ENCODE measurements at regions not wholly inside any gene's neighbourhood (a gene's known extent, or its start where the extent isn't known, plus 50 kb on each side); places are given as distances from the start of the nearest gene placed in this dataset.
"Not testable (repeated sequence)": the region's sequence is repeated elsewhere in the genome, so short reads cannot be mapped to it uniquely, and the experiment has no call there.

DNA sequence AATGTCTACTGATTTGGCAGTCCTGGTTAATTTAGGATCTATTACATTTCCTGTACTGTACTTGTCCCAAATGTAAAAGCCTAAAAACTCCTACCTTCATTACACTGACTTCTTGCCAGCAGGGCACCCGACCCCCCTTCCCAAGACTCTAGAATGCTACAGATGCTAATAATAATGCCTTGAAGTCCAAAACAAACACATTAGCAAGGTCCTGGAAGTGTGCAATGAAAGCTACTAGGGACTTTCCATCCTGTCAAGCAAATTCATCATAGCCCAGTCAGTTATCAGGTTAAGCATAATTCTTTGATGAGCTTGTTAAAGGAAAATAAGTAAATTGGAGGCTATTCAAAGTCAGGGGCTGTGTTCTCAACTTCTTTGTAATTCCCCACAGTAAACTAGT lies 115.3 kb upstream of the RBBP8 start:
- Histone ChIP-seq H3K4me1 (ENCODE audit: control insufficient read depth in 3 of 3, insufficient read depth in 2 of 3, low read depth in 1 of 3, low read length in 2 of 3) (peaks cover 3 to 16% (median 4%) of the 10 kb centered on the region in 3 donors), H3K36me3 (ENCODE audit: control insufficient read depth in 3 of 3, insufficient read depth in 2 of 3, low read depth in 1 of 3, low read length in 3 of 3) (peaks cover 0 to 5% (median 0%) of the 10 kb centered on the region in 3 donors), H3K4me3 (ENCODE audit: low read depth in 1 of 3, low read length in 3 of 3) (no peak overlapping the region), H3K9me3 (ENCODE audit: control insufficient read depth in 2 of 2, insufficient read depth in 1 of 2, low read depth in 1 of 2, low read length in 1 of 2) (no peaks in the 10 kb centered on the region), H3K27ac (ENCODE audit: low read depth in 1 of 3, low read length in 2 of 3) (peak overlapping the region in 2 of 3 donors; percentile 9 to 62), H3K27me3 (ENCODE audit: control insufficient read depth in 3 of 3, insufficient read depth in 3 of 3, low read length in 3 of 3) (peaks cover 0 to 3% (median 0%) of the 10 kb centered on the region in 3 donors)
- no peak for DNase-seq
- no peak for FAIRE-seq
- WGBS, 3 donors, result 14 to 40% (median 22%) methylated on average over 1 of the region's 1 CpG

DNA sequence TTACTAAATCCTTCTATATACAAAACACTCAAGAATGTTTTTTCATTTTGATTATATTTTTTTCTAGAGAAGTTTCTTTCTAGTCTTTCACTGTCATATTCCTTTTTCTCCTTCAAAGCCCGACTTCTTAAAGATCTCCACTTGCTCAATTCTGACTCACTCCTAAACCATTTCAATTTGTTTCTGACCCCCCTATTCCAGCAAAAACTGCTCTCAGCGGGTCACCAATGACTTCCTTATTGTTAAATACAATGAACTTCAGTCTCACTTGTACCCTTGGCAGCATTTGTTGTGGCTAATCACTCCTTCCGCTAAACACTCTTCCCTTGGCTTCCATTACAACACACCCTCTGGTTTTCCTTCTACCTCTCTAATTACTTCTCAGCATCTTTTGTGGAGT lies 111.1 kb upstream of the RBBP8 start:
- H3K36me3 ChIP-seq (ENCODE audit: control insufficient read depth in 3 of 3, insufficient read depth in 2 of 3, low read depth in 1 of 3, low read length in 3 of 3), result peaks cover 0 to 2% (median 0%) of the 10 kb centered on the region in 3 donors
- FAIRE-seq (no peak), DNase-seq (peak in 1 of 2 donors; percentile 66)
- no peaks in the 10 kb centered on the region for H3K9me3 ChIP-seq (ENCODE audit: control insufficient read depth in 2 of 2, insufficient read depth in 1 of 2, low read depth in 1 of 2, low read length in 1 of 2)
- no peak overlapping the region for H3K4me3 ChIP-seq (ENCODE audit: low read depth in 1 of 3, low read length in 3 of 3)
- no peaks in the 10 kb centered on the region for H3K27me3 ChIP-seq (ENCODE audit: control insufficient read depth in 3 of 3, insufficient read depth in 3 of 3, low read length in 3 of 3)
- WGBS, 3 donors, result 16 to 36% (median 23%) methylated on average over 3 of the region's 3 CpGs
- peaks cover 3 to 9% (median 4%) of the 10 kb centered on the region in 3 donors for H3K4me1 ChIP-seq (ENCODE audit: control insufficient read depth in 3 of 3, insufficient read depth in 2 of 3, low read depth in 1 of 3, low read length in 2 of 3)
- H3K27ac ChIP-seq (ENCODE audit: low read depth in 1 of 3, low read length in 2 of 3), result no peak overlapping the region

DNA sequence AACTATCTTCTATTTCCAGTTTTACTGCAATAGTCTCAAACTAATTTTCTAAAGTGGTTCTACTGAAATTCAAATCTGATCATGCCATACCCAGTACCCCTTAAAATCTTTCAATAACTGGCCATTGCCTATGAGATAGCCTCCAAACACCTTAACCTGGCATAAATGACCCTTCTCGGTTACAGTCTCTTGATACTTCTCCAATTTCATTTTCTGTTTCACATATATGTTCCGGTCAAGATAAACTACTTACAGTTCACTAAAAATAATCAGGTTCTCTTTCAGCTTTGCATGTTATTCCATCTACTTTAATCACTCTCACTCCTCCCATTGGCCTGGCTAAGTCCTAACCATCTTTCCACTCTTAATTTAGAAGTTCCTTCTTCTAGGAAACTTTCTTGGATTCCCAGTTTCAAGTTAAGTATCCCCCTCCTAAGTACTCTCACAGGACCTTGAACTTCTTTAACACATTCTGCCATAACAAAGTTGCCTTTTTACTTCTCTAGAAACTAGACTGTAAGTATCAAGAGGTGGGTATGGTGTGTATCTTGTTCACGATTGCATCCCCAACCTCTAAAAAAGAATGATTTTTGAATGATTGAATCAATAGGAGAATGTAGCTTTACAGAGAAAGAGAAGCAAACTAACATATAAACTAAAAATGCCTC lies 110.2 kb upstream of the RBBP8 start:
- no peaks in the 10 kb centered on the region for H3K9me3 ChIP-seq (ENCODE audit: control insufficient read depth in 2 of 2, insufficient read depth in 1 of 2, low read depth in 1 of 2, low read length in 1 of 2)
- no peak overlapping the region for H3K27ac ChIP-seq (ENCODE audit: low read depth in 1 of 3, low read length in 2 of 3)
- H3K27me3 ChIP-seq (ENCODE audit: control insufficient read depth in 3 of 3, insufficient read depth in 3 of 3, low read length in 3 of 3), result no peaks in the 10 kb centered on the region
- WGBS, 3 donors, result 56 to 71% (median 64%) methylated on average over 3 of the region's 3 CpGs
- peaks cover 0 to 2% (median 0%) of the 10 kb centered on the region in 3 donors for H3K36me3 ChIP-seq (ENCODE audit: control insufficient read depth in 3 of 3, insufficient read depth in 2 of 3, low read depth in 1 of 3, low read length in 3 of 3)
- DNase-seq (no peak), FAIRE-seq (no peak)
- no peak overlapping the region for H3K4me3 ChIP-seq (ENCODE audit: low read depth in 1 of 3, low read length in 3 of 3)
- H3K4me1 ChIP-seq (ENCODE audit: control insufficient read depth in 3 of 3, insufficient read depth in 2 of 3, low read depth in 1 of 3, low read length in 2 of 3), result peaks cover 0 to 3% (median 2%) of the 10 kb centered on the region in 3 donors

DNA sequence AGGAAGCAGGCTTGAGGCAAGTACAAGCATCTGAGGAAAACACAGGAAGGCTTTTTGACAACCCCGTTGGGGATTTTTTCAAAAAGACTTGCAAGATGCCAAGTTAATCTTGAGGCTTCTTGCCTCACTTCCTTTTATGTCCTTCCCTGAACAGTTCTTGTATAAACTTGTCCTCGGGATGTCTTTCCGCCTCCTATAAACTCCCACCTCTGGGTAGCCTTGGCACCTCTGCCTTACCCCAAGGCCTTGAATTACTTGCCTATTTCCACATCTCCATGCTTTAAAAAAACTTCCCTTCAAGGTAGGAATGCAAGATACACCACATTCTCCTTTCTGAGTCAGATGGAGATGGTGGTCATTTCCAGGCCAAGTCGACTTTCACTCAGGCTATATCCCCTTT lies 106.4 kb upstream of the RBBP8 start:
- Histone ChIP-seq H3K9me3 (ENCODE audit: control insufficient read depth in 2 of 2, insufficient read depth in 1 of 2, low read depth in 1 of 2, low read length in 1 of 2) (no peaks in the 10 kb centered on the region), H3K27me3 (ENCODE audit: control insufficient read depth in 3 of 3, insufficient read depth in 3 of 3, low read length in 3 of 3) (no peaks in the 10 kb centered on the region), H3K36me3 (ENCODE audit: control insufficient read depth in 3 of 3, insufficient read depth in 2 of 3, low read depth in 1 of 3, low read length in 3 of 3) (peaks cover 0 to 2% (median 0%) of the 10 kb centered on the region in 3 donors), H3K27ac (ENCODE audit: low read depth in 1 of 3, low read length in 2 of 3) (no peak overlapping the region), H3K4me3 (ENCODE audit: low read depth in 1 of 3, low read length in 3 of 3) (no peak overlapping the region), H3K4me1 (ENCODE audit: control insufficient read depth in 3 of 3, insufficient read depth in 2 of 3, low read depth in 1 of 3, low read length in 2 of 3) (peaks cover 2 to 5% (median 4%) of the 10 kb centered on the region in 3 donors)
- FAIRE-seq, result no peak
- 84 to 88% (median 85%) methylated on average over 4 of the region's 4 CpGs for WGBS, 3 donors
- DNase-seq, result no peak

DNA sequence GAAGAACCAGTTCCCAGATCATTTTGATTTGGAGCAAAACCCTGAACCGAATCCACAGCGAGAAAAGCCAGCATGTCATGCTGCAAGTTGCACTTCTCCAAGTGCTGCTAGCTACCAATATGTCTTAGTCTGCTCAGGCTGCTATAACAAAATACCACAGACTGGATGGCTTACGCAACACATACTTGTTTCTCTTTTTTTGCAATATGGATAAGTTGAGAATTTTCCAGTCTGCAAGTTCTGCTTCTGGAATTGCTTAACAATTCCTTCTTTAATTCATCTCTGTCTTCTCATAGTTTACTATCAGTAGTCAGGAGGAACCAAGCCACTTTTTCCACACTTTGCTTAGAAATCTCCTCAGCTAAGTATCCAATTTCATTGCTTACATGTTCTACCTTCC lies 105.9 kb upstream of the RBBP8 start:
- WGBS, 3 donors, result 93 to 97% (median 96%) methylated on average over 3 of the region's 3 CpGs
- Histone ChIP-seq H3K27ac (ENCODE audit: low read depth in 1 of 3, low read length in 2 of 3) (no peak overlapping the region), H3K36me3 (ENCODE audit: control insufficient read depth in 3 of 3, insufficient read depth in 2 of 3, low read depth in 1 of 3, low read length in 3 of 3) (peaks cover 0 to 2% (median 0%) of the 10 kb centered on the region in 3 donors), H3K27me3 (ENCODE audit: control insufficient read depth in 3 of 3, insufficient read depth in 3 of 3, low read length in 3 of 3) (no peaks in the 10 kb centered on the region), H3K4me3 (ENCODE audit: low read depth in 1 of 3, low read length in 3 of 3) (no peak overlapping the region), H3K4me1 (ENCODE audit: control insufficient read depth in 3 of 3, insufficient read depth in 2 of 3, low read depth in 1 of 3, low read length in 2 of 3) (peaks cover 0 to 6% (median 5%) of the 10 kb centered on the region in 3 donors), H3K9me3 (ENCODE audit: control insufficient read depth in 2 of 2, insufficient read depth in 1 of 2, low read depth in 1 of 2, low read length in 1 of 2) (no peaks in the 10 kb centered on the region)
- DNase-seq, result no peak
- no peak for FAIRE-seq

DNA sequence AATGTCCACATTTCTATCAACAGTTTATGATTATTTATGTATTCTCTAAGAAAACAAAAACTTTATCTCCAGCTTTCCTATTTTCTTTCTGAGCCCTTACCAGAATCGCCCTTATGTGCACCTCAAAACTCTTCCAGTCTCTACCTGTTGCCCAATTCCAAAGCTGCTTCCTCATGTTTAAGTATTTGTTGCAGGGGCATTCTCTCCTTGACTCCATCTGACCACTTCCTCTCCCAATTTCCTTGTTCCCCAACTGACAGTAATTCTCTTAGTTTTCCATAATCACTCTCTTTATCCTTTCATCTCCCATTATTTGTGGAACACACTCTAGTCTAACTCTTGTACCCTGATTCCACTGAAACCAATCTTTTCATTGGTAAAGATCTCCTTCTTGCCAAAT lies 105.4 kb upstream of the RBBP8 start:
- DNase-seq (no peak), FAIRE-seq (no peak)
- peaks cover 0 to 2% (median 0%) of the 10 kb centered on the region in 3 donors for H3K36me3 ChIP-seq (ENCODE audit: control insufficient read depth in 3 of 3, insufficient read depth in 2 of 3, low read depth in 1 of 3, low read length in 3 of 3)
- no peaks in the 10 kb centered on the region for H3K9me3 ChIP-seq (ENCODE audit: control insufficient read depth in 2 of 2, insufficient read depth in 1 of 2, low read depth in 1 of 2, low read length in 1 of 2)
- H3K4me3 ChIP-seq (ENCODE audit: low read depth in 1 of 3, low read length in 3 of 3), result no peak overlapping the region
- peaks cover 0 to 9% (median 2%) of the 10 kb centered on the region in 3 donors for H3K4me1 ChIP-seq (ENCODE audit: control insufficient read depth in 3 of 3, insufficient read depth in 2 of 3, low read depth in 1 of 3, low read length in 2 of 3)
- H3K27ac ChIP-seq (ENCODE audit: low read depth in 1 of 3, low read length in 2 of 3), result no peak overlapping the region
- no peaks in the 10 kb centered on the region for H3K27me3 ChIP-seq (ENCODE audit: control insufficient read depth in 3 of 3, insufficient read depth in 3 of 3, low read length in 3 of 3)
- 85 to 93% (median 91%) methylated on average over 1 of the region's 1 CpG for WGBS, 3 donors

DNA sequence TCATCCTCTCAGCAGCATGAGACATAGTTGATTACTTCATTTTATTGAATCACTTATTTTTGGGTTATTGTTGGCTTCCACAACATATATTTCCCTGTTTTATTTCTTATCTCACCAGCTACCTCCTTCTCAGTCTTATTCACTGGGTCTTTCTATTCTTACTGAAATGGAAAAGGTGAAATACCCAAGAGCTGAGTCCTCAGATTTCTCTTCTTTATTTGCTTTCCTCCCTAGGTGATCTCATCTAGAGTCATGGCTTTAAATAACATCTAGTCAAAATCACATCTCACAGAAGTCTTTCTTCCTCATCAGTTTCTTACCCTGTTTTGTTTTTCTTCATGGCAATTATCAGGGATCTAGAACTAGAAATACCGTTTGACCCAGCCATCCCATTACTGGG lies 105.0 kb upstream of the RBBP8 start:
- FAIRE-seq (no peak), DNase-seq (no peak)
- peaks cover 0 to 9% (median 2%) of the 10 kb centered on the region in 3 donors for H3K4me1 ChIP-seq (ENCODE audit: control insufficient read depth in 3 of 3, insufficient read depth in 2 of 3, low read depth in 1 of 3, low read length in 2 of 3)
- no peak overlapping the region for H3K27ac ChIP-seq (ENCODE audit: low read depth in 1 of 3, low read length in 2 of 3)
- no peaks in the 10 kb centered on the region for H3K27me3 ChIP-seq (ENCODE audit: control insufficient read depth in 3 of 3, insufficient read depth in 3 of 3, low read length in 3 of 3)
- peaks cover 0 to 2% (median 0%) of the 10 kb centered on the region in 3 donors for H3K36me3 ChIP-seq (ENCODE audit: control insufficient read depth in 3 of 3, insufficient read depth in 2 of 3, low read depth in 1 of 3, low read length in 3 of 3)
- H3K4me3 ChIP-seq (ENCODE audit: low read depth in 1 of 3, low read length in 3 of 3), result no peak overlapping the region
- H3K9me3 ChIP-seq (ENCODE audit: control insufficient read depth in 2 of 2, insufficient read depth in 1 of 2, low read depth in 1 of 2, low read length in 1 of 2), result no peaks in the 10 kb centered on the region
- WGBS, 3 donors, result 29 to 67% (median 66%) methylated on average over 1 of the region's 1 CpG

DNA sequence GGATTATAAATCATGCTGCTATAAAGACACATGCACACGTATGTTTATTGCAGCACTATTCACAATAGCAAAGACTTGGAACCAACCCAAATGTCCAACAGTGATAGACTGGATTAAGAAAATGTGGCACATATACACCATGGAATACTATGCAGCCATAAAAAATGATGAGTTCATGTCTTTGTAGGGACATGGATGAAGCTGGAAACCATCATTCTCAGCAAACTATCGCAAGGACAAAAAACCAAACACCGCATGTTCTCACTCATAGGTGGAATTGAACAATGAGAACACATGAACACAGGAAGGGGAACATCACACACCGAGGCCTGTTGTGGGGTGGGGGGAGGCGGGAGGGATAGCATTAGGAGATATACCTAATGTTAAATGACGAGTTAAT lies 104.5 kb upstream of the RBBP8 start:
- H3K9me3 ChIP-seq (ENCODE audit: control insufficient read depth in 2 of 2, insufficient read depth in 1 of 2, low read depth in 1 of 2, low read length in 1 of 2); H3K27me3 ChIP-seq (ENCODE audit: control insufficient read depth in 3 of 3, insufficient read depth in 3 of 3, low read length in 3 of 3); H3K27ac ChIP-seq (ENCODE audit: low read depth in 1 of 3, low read length in 2 of 3); H3K36me3 ChIP-seq (ENCODE audit: control insufficient read depth in 3 of 3, insufficient read depth in 2 of 3, low read depth in 1 of 3, low read length in 3 of 3); H3K4me1 ChIP-seq (ENCODE audit: control insufficient read depth in 3 of 3, insufficient read depth in 2 of 3, low read depth in 1 of 3, low read length in 2 of 3); H3K4me3 ChIP-seq (ENCODE audit: low read depth in 1 of 3, low read length in 3 of 3); FAIRE-seq; DNase-seq: not testable (repeated sequence)
- 88 to 97% (median 91%) methylated on average over 4 to 5 of the region's 6 CpGs for WGBS, 3 donors

DNA sequence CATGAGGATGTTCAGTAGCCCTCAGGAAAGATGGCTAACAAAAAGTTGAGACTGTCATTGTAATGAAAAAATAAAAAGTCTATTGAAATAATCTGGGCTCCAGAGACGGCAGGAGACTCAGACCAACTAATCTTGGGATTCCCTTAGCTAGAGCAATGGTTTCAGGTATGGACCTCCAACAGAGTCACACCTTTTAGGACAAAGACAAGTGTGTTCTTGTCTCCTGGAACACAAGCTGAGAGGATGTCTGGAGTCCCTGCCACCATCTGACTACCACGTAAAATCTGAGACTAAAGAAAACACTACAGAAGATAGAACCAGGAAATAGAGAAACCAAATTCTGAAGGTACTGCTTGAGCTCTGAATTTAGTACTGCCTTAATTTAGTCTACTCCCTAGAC lies 103.3 kb upstream of the RBBP8 start:
- Histone ChIP-seq H3K27me3 (ENCODE audit: control insufficient read depth in 3 of 3, insufficient read depth in 3 of 3, low read length in 3 of 3) (no peaks in the 10 kb centered on the region), H3K4me3 (ENCODE audit: low read depth in 1 of 3, low read length in 3 of 3) (no peak overlapping the region), H3K27ac (ENCODE audit: low read depth in 1 of 3, low read length in 2 of 3) (no peak overlapping the region), H3K4me1 (ENCODE audit: control insufficient read depth in 3 of 3, insufficient read depth in 2 of 3, low read depth in 1 of 3, low read length in 2 of 3) (peaks cover 0 to 9% (median 2%) of the 10 kb centered on the region in 3 donors), H3K9me3 (ENCODE audit: control insufficient read depth in 2 of 2, insufficient read depth in 1 of 2, low read depth in 1 of 2, low read length in 1 of 2) (no peaks in the 10 kb centered on the region), H3K36me3 (ENCODE audit: control insufficient read depth in 3 of 3, insufficient read depth in 2 of 3, low read depth in 1 of 3, low read length in 3 of 3) (peaks cover 0 to 2% (median 0%) of the 10 kb centered on the region in 3 donors)
- WGBS, 3 donors, result 75 to 86% (median 81%) methylated on average over 2 of the region's 2 CpGs
- DNase-seq (no peak), FAIRE-seq (no peak)

Measured in small intestine (tissue), 7 donors.